Neural cell (in vitro differentiated cells): ENCODE measurements at regions not wholly inside any gene's neighbourhood (a gene's known extent, or its start where the extent isn't known, plus 50 kb on each side); places are given as distances from the start of the nearest gene placed in this dataset.

ENCODE experiments used
- H2AFZ ChIP-seq: fragments of 200-600, 300-800 bp; sonication (generic), shearing (Covaris generic); 2 replicates; pipeline ENCODE4 v1.6.0; 2014; ENCODE audit warnings: low read depth, mild to moderate bottlenecking, antibody characterized with exemption, low read length, moderate library complexity
- H3F3A ChIP-seq: fragments of 200-600 bp; shearing (Covaris generic); 2 replicates; pipeline ENCODE4 v1.6.1; 2016; ENCODE audit warnings: mild to moderate bottlenecking, moderate library complexity, mixed read lengths, antibody characterized with exemption, low read length; ENCODE audit not compliant: insufficient read depth, poor library complexity, severe bottlenecking
- H3K27ac ChIP-seq: fragments of 200-600, 300-800 bp; sonication (generic), shearing (Covaris generic); 2 replicates; pipeline ENCODE4 v1.5.1; 2014; ENCODE audit warnings: mild to moderate bottlenecking, low read length, moderate library complexity
- H3K27me3 ChIP-seq: fragments of 300-800, 200-600 bp; sonication (generic), shearing (Covaris generic); 2 replicates; pipeline ENCODE4 v1.6.0; 2014; ENCODE audit warnings: mild to moderate bottlenecking, low read depth, low read length, moderate library complexity; ENCODE audit not compliant: insufficient read depth
- H3K36me3 ChIP-seq: fragments of 300-800, 200-600 bp; sonication (generic), shearing (Covaris generic); 2 replicates; pipeline ENCODE4 v1.5.1; 2014; ENCODE audit warnings: mild to moderate bottlenecking, antibody characterized with exemption, low read length, moderate library complexity; ENCODE audit not compliant: insufficient read depth
- H3K4me2 ChIP-seq: fragments of 300-800, 200-600 bp; sonication (generic), shearing (Covaris generic); 2 replicates; pipeline ENCODE4 v1.6.0; 2014; ENCODE audit warnings: mild to moderate bottlenecking, low read length
- H3K4me3 ChIP-seq: fragments of 300-800, 200-600 bp; sonication (generic), shearing (Covaris generic); 2 replicates; pipeline ENCODE4 v1.5.1; 2014; ENCODE audit warnings: mild to moderate bottlenecking, low read length, moderate library complexity
- H3K79me2 ChIP-seq: fragments of 200-600 bp; shearing (Covaris generic); replicated peaks from 2 replicates; pipeline ENCODE4 v1.6.0; 2014; ENCODE audit warnings: mild to moderate bottlenecking, low read length, moderate library complexity; ENCODE audit not compliant: insufficient read depth
- H3K9ac ChIP-seq: fragments of 300-800, 200-600 bp; sonication (generic), shearing (Covaris generic); 2 replicates; pipeline ENCODE4 v1.6.1; 2016; ENCODE audit warnings: mild to moderate bottlenecking, low read length, mixed read lengths
- H3K9me2 ChIP-seq: fragments of 200-600 bp; shearing (Covaris generic); 2 replicates; pipeline ENCODE4 v1.6.1; 2016; ENCODE audit warnings: mild to moderate bottlenecking, low read length, mixed read lengths; ENCODE audit not compliant: insufficient read depth
- H3K9me3 ChIP-seq: fragments of 200-600, 300-800 bp; sonication (generic), shearing (Covaris generic); 2 replicates; pipeline ENCODE4 v1.6.1; 2016; ENCODE audit warnings: mild to moderate bottlenecking, mixed run types, low read length, moderate library complexity, mixed read lengths
- H4K20me1 ChIP-seq: fragments of 200-600 bp; shearing (Covaris generic); 2 replicates; pipeline ENCODE4 v1.6.1; 2016; ENCODE audit warnings: mild to moderate bottlenecking, mixed run types; ENCODE audit not compliant: insufficient read depth
- EP300 ChIP-seq: fragments of 450-650 bp; conservative IDR thresholded peaks from 2 replicates; pipeline ENCODE4 v1.6.1; 2014; ENCODE audit warnings: antibody characterized with exemption, mild to moderate bottlenecking, moderate library complexity; ENCODE audit not compliant: poor library complexity, severe bottlenecking
- EZH2 ChIP-seq: fragments of 200-600, 300-800 bp; shearing (Covaris generic), sonication (generic); IDR thresholded peaks from 2 replicates; pipeline ENCODE4 v1.6.1; 2014; ENCODE audit warnings: antibody characterized with exemption, low read length, borderline replicate concordance, mild to moderate bottlenecking; ENCODE audit not compliant: insufficient read depth, poor library complexity, severe bottlenecking
- MXI1 ChIP-seq: fragments of 450-650 bp; conservative IDR thresholded peaks from 2 replicates; pipeline ENCODE4 v1.6.1; 2014; ENCODE audit warnings: antibody characterized with exemption, mild to moderate bottlenecking; ENCODE audit not compliant: poor library complexity, severe bottlenecking
- POLR2AphosphoS5 ChIP-seq: IDR thresholded peaks from 2 replicates; pipeline ENCODE4 v1.6.1; 2012
- RAD21 ChIP-seq: fragments of 450-650 bp; conservative IDR thresholded peaks from 2 replicates; pipeline ENCODE4 v1.6.1; 2014; ENCODE audit warnings: antibody characterized with exemption, mild to moderate bottlenecking, moderate library complexity
- SMC3 ChIP-seq: fragments of 450-650 bp; conservative IDR thresholded peaks from 2 replicates; pipeline ENCODE4 v1.6.1; 2014; ENCODE audit warnings: antibody characterized with exemption, mild to moderate bottlenecking, moderate library complexity; ENCODE audit not compliant: poor library complexity
- TAF1 ChIP-seq: IDR thresholded peaks from 2 replicates; pipeline ENCODE4 v1.6.1; 2012; ENCODE audit warnings: low read depth
- TF ChIP-seq, protein P1 (sequence below): IDR thresholded peaks from 2 replicates; pipeline ENCODE4 v1.6.1; 2012; ENCODE audit warnings: borderline replicate concordance
- TF ChIP-seq, protein P2 (sequence below): fragments of 450-650 bp; IDR thresholded peaks from 2 replicates; pipeline ENCODE4 v1.5.1; 2014; ENCODE audit warnings: antibody characterized with exemption, mild to moderate bottlenecking, moderate library complexity; ENCODE audit not compliant: poor library complexity, severe bottlenecking

DNA sequence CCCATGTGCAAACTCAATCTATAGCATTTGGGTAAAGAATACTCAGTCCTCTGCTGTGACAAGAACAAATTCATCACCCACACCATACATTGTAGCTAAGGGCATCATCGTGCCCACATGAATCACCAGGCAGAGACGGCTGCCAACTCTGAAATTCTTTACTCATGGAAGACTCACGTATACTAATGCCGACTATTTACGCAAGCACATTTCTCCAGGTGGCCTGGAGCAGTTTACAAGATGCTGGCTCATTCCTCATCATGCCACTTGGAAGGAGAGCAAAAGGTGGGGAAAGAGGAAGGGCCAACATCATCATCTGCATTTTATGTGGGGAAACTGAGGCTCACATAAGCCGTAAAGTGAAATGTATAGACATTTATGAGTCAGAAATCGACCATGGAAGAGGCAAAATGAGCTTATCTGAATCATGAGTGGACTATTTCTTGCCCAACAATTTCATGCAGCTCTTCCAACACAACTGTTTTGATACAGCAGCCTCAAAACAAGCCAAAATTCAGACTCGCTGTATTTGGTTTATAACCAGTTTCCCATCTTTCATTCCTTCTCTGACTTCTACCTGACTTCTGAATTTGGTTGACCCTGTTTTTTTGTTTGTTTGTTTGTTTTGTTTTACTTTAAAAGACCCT lies 213.9 kb upstream of the SERP2 start:
- Histone ChIP-seq H3K36me3 (no peaks in the 10 kb centered on the region), H3K4me2 (no peak overlapping the region), H3K9ac (no peak overlapping the region), H3K27me3 (no peaks in the 10 kb centered on the region), H3K79me2 (no peaks in the 10 kb centered on the region), H3K4me3 (no peak overlapping the region), H3F3A (no peaks in the 10 kb centered on the region), H2AFZ (no peak overlapping the region), H4K20me1 (no peaks in the 10 kb centered on the region), H3K9me2 (no peaks in the 10 kb centered on the region), H3K27ac (no peak overlapping the region), H3K9me3 (no peaks in the 10 kb centered on the region)
- TF ChIP-seq, protein P1, sequence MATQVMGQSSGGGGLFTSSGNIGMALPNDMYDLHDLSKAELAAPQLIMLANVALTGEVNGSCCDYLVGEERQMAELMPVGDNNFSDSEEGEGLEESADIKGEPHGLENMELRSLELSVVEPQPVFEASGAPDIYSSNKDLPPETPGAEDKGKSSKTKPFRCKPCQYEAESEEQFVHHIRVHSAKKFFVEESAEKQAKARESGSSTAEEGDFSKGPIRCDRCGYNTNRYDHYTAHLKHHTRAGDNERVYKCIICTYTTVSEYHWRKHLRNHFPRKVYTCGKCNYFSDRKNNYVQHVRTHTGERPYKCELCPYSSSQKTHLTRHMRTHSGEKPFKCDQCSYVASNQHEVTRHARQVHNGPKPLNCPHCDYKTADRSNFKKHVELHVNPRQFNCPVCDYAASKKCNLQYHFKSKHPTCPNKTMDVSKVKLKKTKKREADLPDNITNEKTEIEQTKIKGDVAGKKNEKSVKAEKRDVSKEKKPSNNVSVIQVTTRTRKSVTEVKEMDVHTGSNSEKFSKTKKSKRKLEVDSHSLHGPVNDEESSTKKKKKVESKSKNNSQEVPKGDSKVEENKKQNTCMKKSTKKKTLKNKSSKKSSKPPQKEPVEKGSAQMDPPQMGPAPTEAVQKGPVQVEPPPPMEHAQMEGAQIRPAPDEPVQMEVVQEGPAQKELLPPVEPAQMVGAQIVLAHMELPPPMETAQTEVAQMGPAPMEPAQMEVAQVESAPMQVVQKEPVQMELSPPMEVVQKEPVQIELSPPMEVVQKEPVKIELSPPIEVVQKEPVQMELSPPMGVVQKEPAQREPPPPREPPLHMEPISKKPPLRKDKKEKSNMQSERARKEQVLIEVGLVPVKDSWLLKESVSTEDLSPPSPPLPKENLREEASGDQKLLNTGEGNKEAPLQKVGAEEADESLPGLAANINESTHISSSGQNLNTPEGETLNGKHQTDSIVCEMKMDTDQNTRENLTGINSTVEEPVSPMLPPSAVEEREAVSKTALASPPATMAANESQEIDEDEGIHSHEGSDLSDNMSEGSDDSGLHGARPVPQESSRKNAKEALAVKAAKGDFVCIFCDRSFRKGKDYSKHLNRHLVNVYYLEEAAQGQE: no peak
- TF ChIP-seq, protein P2, sequence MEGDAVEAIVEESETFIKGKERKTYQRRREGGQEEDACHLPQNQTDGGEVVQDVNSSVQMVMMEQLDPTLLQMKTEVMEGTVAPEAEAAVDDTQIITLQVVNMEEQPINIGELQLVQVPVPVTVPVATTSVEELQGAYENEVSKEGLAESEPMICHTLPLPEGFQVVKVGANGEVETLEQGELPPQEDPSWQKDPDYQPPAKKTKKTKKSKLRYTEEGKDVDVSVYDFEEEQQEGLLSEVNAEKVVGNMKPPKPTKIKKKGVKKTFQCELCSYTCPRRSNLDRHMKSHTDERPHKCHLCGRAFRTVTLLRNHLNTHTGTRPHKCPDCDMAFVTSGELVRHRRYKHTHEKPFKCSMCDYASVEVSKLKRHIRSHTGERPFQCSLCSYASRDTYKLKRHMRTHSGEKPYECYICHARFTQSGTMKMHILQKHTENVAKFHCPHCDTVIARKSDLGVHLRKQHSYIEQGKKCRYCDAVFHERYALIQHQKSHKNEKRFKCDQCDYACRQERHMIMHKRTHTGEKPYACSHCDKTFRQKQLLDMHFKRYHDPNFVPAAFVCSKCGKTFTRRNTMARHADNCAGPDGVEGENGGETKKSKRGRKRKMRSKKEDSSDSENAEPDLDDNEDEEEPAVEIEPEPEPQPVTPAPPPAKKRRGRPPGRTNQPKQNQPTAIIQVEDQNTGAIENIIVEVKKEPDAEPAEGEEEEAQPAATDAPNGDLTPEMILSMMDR: no peak
- TF ChIP-seq TAF1: no peak
- no peak for TF ChIP-seq RAD21
- TF ChIP-seq EZH2: no peak
- no peak for TF ChIP-seq EP300
- no peak for TF ChIP-seq SMC3
- TF ChIP-seq POLR2AphosphoS5: no peak
- TF ChIP-seq MXI1: no peak

DNA sequence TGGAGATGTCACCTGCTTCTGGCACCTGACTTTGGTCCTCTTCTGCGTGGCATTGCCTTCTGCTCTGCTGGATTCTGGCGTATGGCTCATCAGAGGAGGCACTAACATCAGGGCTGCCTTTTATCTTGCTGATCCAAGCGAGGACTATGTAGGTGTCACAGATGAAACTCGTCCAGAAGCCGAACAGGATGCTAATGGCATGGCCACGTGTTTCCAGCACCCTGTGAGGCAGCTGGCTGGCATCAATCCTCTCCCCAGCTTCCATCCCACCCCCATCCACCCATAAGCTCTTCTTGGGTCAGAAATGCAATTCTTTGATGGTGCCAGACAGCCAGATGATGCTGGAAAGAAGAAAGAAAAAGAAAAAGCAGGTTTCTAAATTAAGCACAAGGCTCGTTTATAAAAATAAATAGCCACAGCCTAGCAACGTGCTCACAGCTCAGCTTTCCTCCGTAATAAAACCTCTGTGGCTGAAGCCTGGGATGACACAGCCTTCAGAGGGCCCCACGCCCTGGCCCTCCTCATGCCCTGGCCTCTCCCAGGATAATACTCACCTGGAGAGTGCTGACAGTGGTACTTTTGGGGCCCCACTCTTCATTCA lies 212.9 kb upstream of the SERP2 start:
- Histone ChIP-seq H3K27ac (no peak overlapping the region), H3K36me3 (no peaks in the 10 kb centered on the region), H3K9me3 (no peaks in the 10 kb centered on the region), H3K4me3 (no peak overlapping the region), H3K4me2 (no peak overlapping the region), H3F3A (no peaks in the 10 kb centered on the region), H4K20me1 (no peaks in the 10 kb centered on the region), H3K79me2 (no peaks in the 10 kb centered on the region), H2AFZ (no peak overlapping the region), H3K27me3 (no peaks in the 10 kb centered on the region), H3K9ac (no peak overlapping the region), H3K9me2 (no peaks in the 10 kb centered on the region)
- no peak for TF ChIP-seq SMC3
- no peak for TF ChIP-seq POLR2AphosphoS5
- TF ChIP-seq MXI1: no peak
- no peak for TF ChIP-seq EP300
- TF ChIP-seq TAF1: no peak
- no peak for TF ChIP-seq EZH2
- no peak for TF ChIP-seq RAD21
- TF ChIP-seq, protein P2: no peak
- TF ChIP-seq, protein P1: no peak
